ENCODE measurements at regions not wholly inside any gene's neighbourhood (a gene's known extent, or its start where the extent isn't known, plus 50 kb on each side); places are given as distances from the start of the nearest gene placed in this dataset.

GRCh38 chr2:198314559-198315153, 510.3 kb downstream of the PLCL1 start:
- Mint-ChIP-seq H3K9me3 (peaks cover 3% of the 10 kb centered on the region), H3K27ac (no peak overlapping the region), H3K4me3 (no peak overlapping the region), H3K4me1 (peaks cover 38% of the 10 kb centered on the region), H3K27me3 (ENCODE audit: low read depth) (no peaks in the 10 kb centered on the region), H3K36me3 (no peaks in the 10 kb centered on the region)
- no peak for DNase-seq (ENCODE audit: low spot score)
- TF ChIP-seq, protein P1, sequence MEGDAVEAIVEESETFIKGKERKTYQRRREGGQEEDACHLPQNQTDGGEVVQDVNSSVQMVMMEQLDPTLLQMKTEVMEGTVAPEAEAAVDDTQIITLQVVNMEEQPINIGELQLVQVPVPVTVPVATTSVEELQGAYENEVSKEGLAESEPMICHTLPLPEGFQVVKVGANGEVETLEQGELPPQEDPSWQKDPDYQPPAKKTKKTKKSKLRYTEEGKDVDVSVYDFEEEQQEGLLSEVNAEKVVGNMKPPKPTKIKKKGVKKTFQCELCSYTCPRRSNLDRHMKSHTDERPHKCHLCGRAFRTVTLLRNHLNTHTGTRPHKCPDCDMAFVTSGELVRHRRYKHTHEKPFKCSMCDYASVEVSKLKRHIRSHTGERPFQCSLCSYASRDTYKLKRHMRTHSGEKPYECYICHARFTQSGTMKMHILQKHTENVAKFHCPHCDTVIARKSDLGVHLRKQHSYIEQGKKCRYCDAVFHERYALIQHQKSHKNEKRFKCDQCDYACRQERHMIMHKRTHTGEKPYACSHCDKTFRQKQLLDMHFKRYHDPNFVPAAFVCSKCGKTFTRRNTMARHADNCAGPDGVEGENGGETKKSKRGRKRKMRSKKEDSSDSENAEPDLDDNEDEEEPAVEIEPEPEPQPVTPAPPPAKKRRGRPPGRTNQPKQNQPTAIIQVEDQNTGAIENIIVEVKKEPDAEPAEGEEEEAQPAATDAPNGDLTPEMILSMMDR (IDR thresholded peaks at IDR 0.05) = peak; percentile 26
- TF ChIP-seq ZNF263 (CRISPR knock-in tag; IDR thresholded peaks at IDR 0.05; ENCODE audit: low read depth) (no peak), PREB (CRISPR knock-in tag; IDR thresholded peaks at IDR 0.05; ENCODE audit: borderline replicate concordance) (no peak)
- ChIA-PET CTCF (interaction anchor here (0.5 to 3.0 kb wide), 16 partner anchors 10 to 1292 kb away, joined by 3 to 20 read pairs (median 4); no protein-coding TSS in a partner anchor), POLR2A (no interaction called here)
- ATAC-seq = peak; percentile 77

- Mint-ChIP-seq H3K4me1 (peaks cover 22% of the 10 kb centered on the region), H3K4me3 (no peak overlapping the region), H3K9me3 (peaks cover 3% of the 10 kb centered on the region), H3K27me3 (ENCODE audit: low read depth) (no peaks in the 10 kb centered on the region), H3K27ac (no peak overlapping the region), H3K36me3 (no peaks in the 10 kb centered on the region)
- ChIA-PET POLR2A (no interaction called here), CTCF (interaction anchor here (0.6 to 3.0 kb wide), 7 partner anchors 7 to 1287 kb away, joined by 3 to 20 read pairs (median 4); no protein-coding TSS in a partner anchor)
- ATAC-seq (no peak), DNase-seq (ENCODE audit: low spot score) (no peak)
- TF ChIP-seq ELF4 (CRISPR knock-in tag; IDR thresholded peaks at IDR 0.05; ENCODE audit: low read depth) = no peak
- TF ChIP-seq ZNF416 (CRISPR knock-in tag; IDR thresholded peaks at IDR 0.05) = no peak
- TF ChIP-seq CREB1 (CRISPR knock-in tag; IDR thresholded peaks at IDR 0.05) = no peak
- no peak for TF ChIP-seq NR2C2 (CRISPR knock-in tag; IDR thresholded peaks at IDR 0.05)
- no peak for TF ChIP-seq IRF2 (CRISPR knock-in tag; IDR thresholded peaks at IDR 0.05; ENCODE audit: borderline replicate concordance, low read depth)
- TF ChIP-seq, protein P2, sequence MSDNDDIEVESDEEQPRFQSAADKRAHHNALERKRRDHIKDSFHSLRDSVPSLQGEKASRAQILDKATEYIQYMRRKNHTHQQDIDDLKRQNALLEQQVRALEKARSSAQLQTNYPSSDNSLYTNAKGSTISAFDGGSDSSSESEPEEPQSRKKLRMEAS (CRISPR knock-in tag; IDR thresholded peaks at IDR 0.05) = no peak
- no peak for TF ChIP-seq HMGA2 (CRISPR knock-in tag; IDR thresholded peaks at IDR 0.05)
- TF ChIP-seq, protein P1 (IDR thresholded peaks at IDR 0.05) = no peak
- TF ChIP-seq RELA (CRISPR knock-in tag; IDR thresholded peaks at IDR 0.05; ENCODE audit: borderline replicate concordance) = no peak
- no peak for TF ChIP-seq ESRRA (CRISPR knock-in tag; IDR thresholded peaks at IDR 0.05; ENCODE audit: borderline replicate concordance)
- TF ChIP-seq, protein P3, sequence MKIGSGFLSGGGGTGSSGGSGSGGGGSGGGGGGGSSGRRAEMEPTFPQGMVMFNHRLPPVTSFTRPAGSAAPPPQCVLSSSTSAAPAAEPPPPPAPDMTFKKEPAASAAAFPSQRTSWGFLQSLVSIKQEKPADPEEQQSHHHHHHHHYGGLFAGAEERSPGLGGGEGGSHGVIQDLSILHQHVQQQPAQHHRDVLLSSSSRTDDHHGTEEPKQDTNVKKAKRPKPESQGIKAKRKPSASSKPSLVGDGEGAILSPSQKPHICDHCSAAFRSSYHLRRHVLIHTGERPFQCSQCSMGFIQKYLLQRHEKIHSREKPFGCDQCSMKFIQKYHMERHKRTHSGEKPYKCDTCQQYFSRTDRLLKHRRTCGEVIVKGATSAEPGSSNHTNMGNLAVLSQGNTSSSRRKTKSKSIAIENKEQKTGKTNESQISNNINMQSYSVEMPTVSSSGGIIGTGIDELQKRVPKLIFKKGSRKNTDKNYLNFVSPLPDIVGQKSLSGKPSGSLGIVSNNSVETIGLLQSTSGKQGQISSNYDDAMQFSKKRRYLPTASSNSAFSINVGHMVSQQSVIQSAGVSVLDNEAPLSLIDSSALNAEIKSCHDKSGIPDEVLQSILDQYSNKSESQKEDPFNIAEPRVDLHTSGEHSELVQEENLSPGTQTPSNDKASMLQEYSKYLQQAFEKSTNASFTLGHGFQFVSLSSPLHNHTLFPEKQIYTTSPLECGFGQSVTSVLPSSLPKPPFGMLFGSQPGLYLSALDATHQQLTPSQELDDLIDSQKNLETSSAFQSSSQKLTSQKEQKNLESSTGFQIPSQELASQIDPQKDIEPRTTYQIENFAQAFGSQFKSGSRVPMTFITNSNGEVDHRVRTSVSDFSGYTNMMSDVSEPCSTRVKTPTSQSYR (CRISPR knock-in tag; IDR thresholded peaks at IDR 0.05) = no peak
- TF ChIP-seq, protein P4, sequence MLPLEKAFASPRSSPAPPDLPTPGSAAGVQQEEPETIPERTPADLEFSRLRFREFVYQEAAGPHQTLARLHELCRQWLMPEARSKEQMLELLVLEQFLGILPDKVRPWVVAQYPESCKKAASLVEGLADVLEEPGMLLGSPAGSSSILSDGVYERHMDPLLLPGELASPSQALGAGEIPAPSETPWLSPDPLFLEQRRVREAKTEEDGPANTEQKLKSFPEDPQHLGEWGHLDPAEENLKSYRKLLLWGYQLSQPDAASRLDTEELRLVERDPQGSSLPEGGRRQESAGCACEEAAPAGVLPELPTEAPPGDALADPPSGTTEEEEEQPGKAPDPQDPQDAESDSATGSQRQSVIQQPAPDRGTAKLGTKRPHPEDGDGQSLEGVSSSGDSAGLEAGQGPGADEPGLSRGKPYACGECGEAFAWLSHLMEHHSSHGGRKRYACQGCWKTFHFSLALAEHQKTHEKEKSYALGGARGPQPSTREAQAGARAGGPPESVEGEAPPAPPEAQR (CRISPR knock-in tag; IDR thresholded peaks at IDR 0.05) = no peak
- no peak for TF ChIP-seq NR3C1 (CRISPR knock-in tag; conservative IDR thresholded peaks at IDR 0.05; ENCODE audit: low read depth)
- TF ChIP-seq ZNF532 (CRISPR knock-in tag; IDR thresholded peaks at IDR 0.05; ENCODE audit: borderline replicate concordance) = no peak
- no peak for TF ChIP-seq SMAD3 (CRISPR knock-in tag; IDR thresholded peaks at IDR 0.05; ENCODE audit: borderline replicate concordance)
Measured at GRCh38 chr2:198312596-198313483, 508.4 kb downstream of the PLCL1 start.

Measured in WTC11 (cell line).